DND-41 (cell line): ENCODE measurements at regions not wholly inside any gene's neighbourhood (a gene's known extent, or its start where the extent isn't known, plus 50 kb on each side); places are given as distances from the start of the nearest gene placed in this dataset.

ENCODE experiments used
- ATAC-seq: fragments of 200-7000 bp; cut with Tn5 transposase; 3 replicates; pipeline ENCODE4 v1.9.1; 2021; ENCODE audit warnings: low read depth; ENCODE audit not compliant: insufficient read depth
- DNase-seq: peaks from one replicate; pipeline ENCODE4 v3.0.0-alpha.2; 2020
- H2AFZ ChIP-seq: 2 replicates; pipeline ENCODE4 v1.6.0; 2012; ENCODE audit warnings: low read depth, low read length
- H3K27ac ChIP-seq: 2 replicates; pipeline ENCODE4 v1.5.1; 2012; ENCODE audit warnings: low read length, inconsistent platforms
- H3K27me3 ChIP-seq: fragments of 200-600 bp; sonication (generic); 2 replicates; pipeline ENCODE4 v1.6.0; 2012; ENCODE audit warnings: low read length, mild to moderate bottlenecking, inconsistent platforms; ENCODE audit not compliant: insufficient read depth, poor library complexity
- H3K36me3 ChIP-seq: 2 replicates; pipeline ENCODE4 v1.5.1; 2012; ENCODE audit warnings: low read length, inconsistent platforms; ENCODE audit not compliant: insufficient read depth
- H3K4me1 ChIP-seq: 2 replicates; pipeline ENCODE4 v1.5.1; 2012; ENCODE audit warnings: mild to moderate bottlenecking, low read length; ENCODE audit not compliant: insufficient read depth
- H3K4me2 ChIP-seq: 2 replicates; pipeline ENCODE4 v1.6.0; 2012; ENCODE audit warnings: mild to moderate bottlenecking, moderate library complexity, low read length, inconsistent platforms; ENCODE audit not compliant: insufficient read depth
- H3K4me3 ChIP-seq, 2 experiments: fragments of 200-600 bp in 1 of 2; shearing (Covaris generic) in 1 of 2; 2 replicates each; pipeline ENCODE4 v1.5.1; 2012 to 2016; ENCODE audit warnings: inconsistent platforms in 2 of 2, low read length in 2 of 2, mild to moderate bottlenecking in 2 of 2, low read depth in 1 of 2, moderate library complexity in 1 of 2
- H3K79me2 ChIP-seq: 2 replicates; pipeline ENCODE4 v1.6.0; 2012; ENCODE audit warnings: low read length, inconsistent platforms; ENCODE audit not compliant: insufficient read depth
- H3K9ac ChIP-seq: 2 replicates; pipeline ENCODE4 v1.6.0; 2012; ENCODE audit warnings: low read depth, mild to moderate bottlenecking, inconsistent platforms, low read length, moderate library complexity
- H3K9me3 ChIP-seq: 2 replicates; pipeline ENCODE4 v1.5.1; 2012; ENCODE audit warnings: low read length, moderate library complexity, mild to moderate bottlenecking, inconsistent platforms; ENCODE audit not compliant: insufficient read depth, severe bottlenecking
- H4K20me1 ChIP-seq: 2 replicates; pipeline ENCODE4 v1.6.0; 2012; ENCODE audit warnings: low read length; ENCODE audit not compliant: insufficient read depth
- EZH2 ChIP-seq: IDR thresholded peaks from 3 replicates; pipeline ENCODE4 v1.6.1; 2012; ENCODE audit warnings: borderline replicate concordance, low read depth, mild to moderate bottlenecking, moderate library complexity, low read length, inconsistent platforms; ENCODE audit not compliant: severe bottlenecking
- TF ChIP-seq, protein P1 (sequence below): IDR thresholded peaks from 2 replicates; pipeline ENCODE4 v1.5.1; 2012; ENCODE audit warnings: borderline replicate concordance, low read length, moderate library complexity, mild to moderate bottlenecking; ENCODE audit not compliant: poor library complexity, severe bottlenecking; ENCODE audit errors: extremely low read depth

DNA sequence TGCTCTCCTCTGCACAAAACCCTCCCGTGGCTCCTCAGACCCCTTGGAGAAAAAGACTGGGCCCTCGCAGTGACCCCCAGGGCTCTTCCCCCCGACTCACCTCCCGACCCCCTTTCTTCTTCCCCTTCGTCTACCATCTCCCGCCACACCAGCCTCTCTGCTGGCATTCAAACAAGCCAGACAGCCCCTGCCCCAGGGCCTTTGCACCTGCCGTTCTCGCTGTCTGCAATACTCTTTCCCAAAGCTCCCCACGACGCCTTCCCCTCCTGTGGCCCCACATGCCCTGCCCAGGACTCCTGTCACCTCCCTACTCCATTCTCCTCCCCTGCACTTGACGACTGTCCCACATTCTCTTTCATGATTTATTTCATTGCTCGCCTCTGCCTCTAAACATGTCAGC is 115.7 kb downstream of the PHETA1 start:
- Histone ChIP-seq H3K4me3 (no peak overlapping the region), H3K4me1 (no peaks in the 10 kb centered on the region), H3K9me3 (no peaks in the 10 kb centered on the region), H2AFZ (no peak overlapping the region), H3K27me3 (peaks cover 13% of the 10 kb centered on the region), H4K20me1 (no peaks in the 10 kb centered on the region), H3K27ac (no peak overlapping the region), H3K4me2 (no peak overlapping the region), H3K36me3 (no peaks in the 10 kb centered on the region), H3K9ac (no peak overlapping the region), H3K79me2 (no peaks in the 10 kb centered on the region)
- TF ChIP-seq EZH2 = no peak
- TF ChIP-seq, protein P1, sequence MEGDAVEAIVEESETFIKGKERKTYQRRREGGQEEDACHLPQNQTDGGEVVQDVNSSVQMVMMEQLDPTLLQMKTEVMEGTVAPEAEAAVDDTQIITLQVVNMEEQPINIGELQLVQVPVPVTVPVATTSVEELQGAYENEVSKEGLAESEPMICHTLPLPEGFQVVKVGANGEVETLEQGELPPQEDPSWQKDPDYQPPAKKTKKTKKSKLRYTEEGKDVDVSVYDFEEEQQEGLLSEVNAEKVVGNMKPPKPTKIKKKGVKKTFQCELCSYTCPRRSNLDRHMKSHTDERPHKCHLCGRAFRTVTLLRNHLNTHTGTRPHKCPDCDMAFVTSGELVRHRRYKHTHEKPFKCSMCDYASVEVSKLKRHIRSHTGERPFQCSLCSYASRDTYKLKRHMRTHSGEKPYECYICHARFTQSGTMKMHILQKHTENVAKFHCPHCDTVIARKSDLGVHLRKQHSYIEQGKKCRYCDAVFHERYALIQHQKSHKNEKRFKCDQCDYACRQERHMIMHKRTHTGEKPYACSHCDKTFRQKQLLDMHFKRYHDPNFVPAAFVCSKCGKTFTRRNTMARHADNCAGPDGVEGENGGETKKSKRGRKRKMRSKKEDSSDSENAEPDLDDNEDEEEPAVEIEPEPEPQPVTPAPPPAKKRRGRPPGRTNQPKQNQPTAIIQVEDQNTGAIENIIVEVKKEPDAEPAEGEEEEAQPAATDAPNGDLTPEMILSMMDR = no peak
- ATAC-seq (no peak), DNase-seq (no peak)

- Histone ChIP-seq H3K4me3 (no peak overlapping the region), H3K4me2 (no peak overlapping the region), H3K27ac (no peak overlapping the region), H3K9ac (no peak overlapping the region), H3K4me1 (no peaks in the 10 kb centered on the region), H3K36me3 (no peaks in the 10 kb centered on the region), H2AFZ (no peak overlapping the region), H3K79me2 (no peaks in the 10 kb centered on the region), H3K9me3 (no peaks in the 10 kb centered on the region), H3K27me3 (peaks cover 13% of the 10 kb centered on the region), H4K20me1 (no peaks in the 10 kb centered on the region)
- ATAC-seq (no peak), DNase-seq (no peak)
- TF ChIP-seq EZH2 = no peak
- TF ChIP-seq, protein P1 = no peak
Observed at GRCh38 chr12:111251787-111252186, 117.1 kb downstream of the PHETA1 start.

DNA sequence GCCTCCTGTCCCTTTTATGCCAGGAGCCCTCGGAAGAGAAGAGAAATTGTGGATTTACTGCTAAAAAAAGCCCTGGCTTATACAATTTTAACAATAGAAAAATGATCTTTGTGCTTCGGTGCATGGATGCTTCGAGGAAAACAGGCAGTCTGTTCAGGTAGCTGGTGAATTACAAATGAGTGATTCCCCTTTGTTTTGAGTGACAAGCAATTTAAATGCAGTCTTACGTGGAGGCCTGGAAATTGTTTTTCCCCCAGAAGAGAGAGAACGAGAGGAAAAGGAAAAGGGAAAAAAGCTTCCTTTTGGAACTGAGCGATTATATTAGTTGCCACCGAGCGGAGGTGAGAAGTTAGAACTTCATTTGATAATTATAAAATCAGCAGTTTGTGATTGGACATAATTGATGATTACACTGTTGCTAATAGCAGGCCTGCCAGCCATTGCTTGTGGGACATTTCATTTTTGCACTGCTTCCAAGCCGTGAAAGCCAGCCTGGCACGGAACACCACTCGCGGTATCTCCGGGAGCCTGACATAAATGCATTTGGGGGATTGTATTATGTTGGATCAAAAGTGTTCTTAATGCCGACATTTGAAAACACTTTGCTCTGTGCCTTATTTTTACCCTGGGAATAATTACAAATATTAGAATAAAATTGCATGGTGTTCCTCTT is 117.7 kb downstream of the PHETA1 start:
- Histone ChIP-seq H3K79me2 (no peaks in the 10 kb centered on the region), H3K9ac (no peak overlapping the region), H3K27ac (no peak overlapping the region), H3K4me3 (no peak overlapping the region), H3K4me1 (no peaks in the 10 kb centered on the region), H3K4me2 (no peak overlapping the region), H4K20me1 (no peaks in the 10 kb centered on the region), H2AFZ (no peak overlapping the region), H3K27me3 (peaks cover 13% of the 10 kb centered on the region), H3K36me3 (no peaks in the 10 kb centered on the region), H3K9me3 (no peaks in the 10 kb centered on the region)
- ATAC-seq = no peak
- no peak for DNase-seq
- TF ChIP-seq, protein P1 = no peak
- TF ChIP-seq EZH2 = no peak
